ENCODE measurements at regions not wholly inside any gene's neighbourhood (a gene's known extent, or its start where the extent isn't known, plus 50 kb on each side); places are given as distances from the start of the nearest gene placed in this dataset.

- TF ChIP-seq, protein P1, sequence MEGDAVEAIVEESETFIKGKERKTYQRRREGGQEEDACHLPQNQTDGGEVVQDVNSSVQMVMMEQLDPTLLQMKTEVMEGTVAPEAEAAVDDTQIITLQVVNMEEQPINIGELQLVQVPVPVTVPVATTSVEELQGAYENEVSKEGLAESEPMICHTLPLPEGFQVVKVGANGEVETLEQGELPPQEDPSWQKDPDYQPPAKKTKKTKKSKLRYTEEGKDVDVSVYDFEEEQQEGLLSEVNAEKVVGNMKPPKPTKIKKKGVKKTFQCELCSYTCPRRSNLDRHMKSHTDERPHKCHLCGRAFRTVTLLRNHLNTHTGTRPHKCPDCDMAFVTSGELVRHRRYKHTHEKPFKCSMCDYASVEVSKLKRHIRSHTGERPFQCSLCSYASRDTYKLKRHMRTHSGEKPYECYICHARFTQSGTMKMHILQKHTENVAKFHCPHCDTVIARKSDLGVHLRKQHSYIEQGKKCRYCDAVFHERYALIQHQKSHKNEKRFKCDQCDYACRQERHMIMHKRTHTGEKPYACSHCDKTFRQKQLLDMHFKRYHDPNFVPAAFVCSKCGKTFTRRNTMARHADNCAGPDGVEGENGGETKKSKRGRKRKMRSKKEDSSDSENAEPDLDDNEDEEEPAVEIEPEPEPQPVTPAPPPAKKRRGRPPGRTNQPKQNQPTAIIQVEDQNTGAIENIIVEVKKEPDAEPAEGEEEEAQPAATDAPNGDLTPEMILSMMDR (conservative IDR thresholded peaks at IDR 0.05; ENCODE audit: low read depth, low read length): no peak
- TF ChIP-seq EZH2 (IDR thresholded peaks at IDR 0.05; ENCODE audit: borderline replicate concordance, low read depth, low read length, poor library complexity, severe bottlenecking): no peak
Measured at GRCh38 chr7:69518705-69519077, 79.6 kb upstream of the AUTS2 start.

All from A673 (cell line).